Body of pancreas (tissue), 4 donors: ENCODE measurements at regions not wholly inside any gene's neighbourhood (a gene's known extent, or its start where the extent isn't known, plus 50 kb on each side); places are given as distances from the start of the nearest gene placed in this dataset.

Experiments used
- POLR2A ChIP-seq, 3 donors: fragments of 450-650 bp; IDR thresholded peaks; one replicate each; pipeline ENCODE4 v1.6.1; 2016; ENCODE audit warnings: antibody characterized with exemption in 3 of 3, mild to moderate bottlenecking in 2 of 3
- TF ChIP-seq, protein P1 (sequence below), 7 experiments: fragments of 450-650 bp in 4 of 7; fragments of 200-600 bp in 3 of 7; sonication (generic) in 3 of 7; IDR thresholded peaks; one replicate each; pipeline ENCODE4 v1.5.1; 2016 to 2019; ENCODE audit warnings: antibody characterized with exemption in 7 of 7

GRCh38 chr5:77560677-77561263 lies 68.7 kb upstream of the WDR41 start:
- TF ChIP-seq, protein P1, sequence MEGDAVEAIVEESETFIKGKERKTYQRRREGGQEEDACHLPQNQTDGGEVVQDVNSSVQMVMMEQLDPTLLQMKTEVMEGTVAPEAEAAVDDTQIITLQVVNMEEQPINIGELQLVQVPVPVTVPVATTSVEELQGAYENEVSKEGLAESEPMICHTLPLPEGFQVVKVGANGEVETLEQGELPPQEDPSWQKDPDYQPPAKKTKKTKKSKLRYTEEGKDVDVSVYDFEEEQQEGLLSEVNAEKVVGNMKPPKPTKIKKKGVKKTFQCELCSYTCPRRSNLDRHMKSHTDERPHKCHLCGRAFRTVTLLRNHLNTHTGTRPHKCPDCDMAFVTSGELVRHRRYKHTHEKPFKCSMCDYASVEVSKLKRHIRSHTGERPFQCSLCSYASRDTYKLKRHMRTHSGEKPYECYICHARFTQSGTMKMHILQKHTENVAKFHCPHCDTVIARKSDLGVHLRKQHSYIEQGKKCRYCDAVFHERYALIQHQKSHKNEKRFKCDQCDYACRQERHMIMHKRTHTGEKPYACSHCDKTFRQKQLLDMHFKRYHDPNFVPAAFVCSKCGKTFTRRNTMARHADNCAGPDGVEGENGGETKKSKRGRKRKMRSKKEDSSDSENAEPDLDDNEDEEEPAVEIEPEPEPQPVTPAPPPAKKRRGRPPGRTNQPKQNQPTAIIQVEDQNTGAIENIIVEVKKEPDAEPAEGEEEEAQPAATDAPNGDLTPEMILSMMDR (IDR thresholded peaks at IDR 0.05), result peak; percentile 23 to 57 (median 50)
- TF ChIP-seq POLR2A (IDR thresholded peaks at IDR 0.05), result no peak
